ENCODE measurements at regions not wholly inside any gene's neighbourhood (a gene's known extent, or its start where the extent isn't known, plus 50 kb on each side); places are given as distances from the start of the nearest gene placed in this dataset.

DNA sequence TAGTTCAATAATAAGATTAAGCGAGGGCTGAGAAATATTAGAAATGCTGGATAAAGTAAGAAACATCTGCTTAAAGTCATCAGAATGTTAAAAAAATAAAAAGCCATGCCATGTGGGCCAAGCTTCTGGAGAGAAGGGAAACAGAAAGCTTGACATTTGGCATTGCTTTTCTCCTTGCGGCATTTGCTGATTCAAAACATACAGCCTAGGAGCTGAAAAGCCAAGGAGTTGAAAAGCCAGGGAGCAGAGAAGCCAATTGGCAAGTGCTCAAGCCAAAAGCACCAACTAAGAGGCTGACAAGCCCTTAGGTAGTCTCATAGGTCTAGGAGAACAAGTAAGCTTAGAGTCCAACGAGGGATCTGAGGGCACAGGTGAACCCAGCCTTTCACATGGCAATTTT is 754.3 kb downstream of the TLE4 start:
- no peak for TF ChIP-seq AFF4 (CRISPR knock-in tag; IDR thresholded peaks at IDR 0.05)
- no peak for TF ChIP-seq FOXM1 (CRISPR knock-in tag; IDR thresholded peaks at IDR 0.05)
- no peak for TF ChIP-seq CTCF (CRISPR knock-in tag; IDR thresholded peaks at IDR 0.05)
- no peak for TF ChIP-seq EZH2 (conservative IDR thresholded peaks at IDR 0.05; ENCODE audit: low read depth, low read length)
- TF ChIP-seq, protein P1, sequence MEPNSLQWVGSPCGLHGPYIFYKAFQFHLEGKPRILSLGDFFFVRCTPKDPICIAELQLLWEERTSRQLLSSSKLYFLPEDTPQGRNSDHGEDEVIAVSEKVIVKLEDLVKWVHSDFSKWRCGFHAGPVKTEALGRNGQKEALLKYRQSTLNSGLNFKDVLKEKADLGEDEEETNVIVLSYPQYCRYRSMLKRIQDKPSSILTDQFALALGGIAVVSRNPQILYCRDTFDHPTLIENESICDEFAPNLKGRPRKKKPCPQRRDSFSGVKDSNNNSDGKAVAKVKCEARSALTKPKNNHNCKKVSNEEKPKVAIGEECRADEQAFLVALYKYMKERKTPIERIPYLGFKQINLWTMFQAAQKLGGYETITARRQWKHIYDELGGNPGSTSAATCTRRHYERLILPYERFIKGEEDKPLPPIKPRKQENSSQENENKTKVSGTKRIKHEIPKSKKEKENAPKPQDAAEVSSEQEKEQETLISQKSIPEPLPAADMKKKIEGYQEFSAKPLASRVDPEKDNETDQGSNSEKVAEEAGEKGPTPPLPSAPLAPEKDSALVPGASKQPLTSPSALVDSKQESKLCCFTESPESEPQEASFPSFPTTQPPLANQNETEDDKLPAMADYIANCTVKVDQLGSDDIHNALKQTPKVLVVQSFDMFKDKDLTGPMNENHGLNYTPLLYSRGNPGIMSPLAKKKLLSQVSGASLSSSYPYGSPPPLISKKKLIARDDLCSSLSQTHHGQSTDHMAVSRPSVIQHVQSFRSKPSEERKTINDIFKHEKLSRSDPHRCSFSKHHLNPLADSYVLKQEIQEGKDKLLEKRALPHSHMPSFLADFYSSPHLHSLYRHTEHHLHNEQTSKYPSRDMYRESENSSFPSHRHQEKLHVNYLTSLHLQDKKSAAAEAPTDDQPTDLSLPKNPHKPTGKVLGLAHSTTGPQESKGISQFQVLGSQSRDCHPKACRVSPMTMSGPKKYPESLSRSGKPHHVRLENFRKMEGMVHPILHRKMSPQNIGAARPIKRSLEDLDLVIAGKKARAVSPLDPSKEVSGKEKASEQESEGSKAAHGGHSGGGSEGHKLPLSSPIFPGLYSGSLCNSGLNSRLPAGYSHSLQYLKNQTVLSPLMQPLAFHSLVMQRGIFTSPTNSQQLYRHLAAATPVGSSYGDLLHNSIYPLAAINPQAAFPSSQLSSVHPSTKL (CRISPR knock-in tag; IDR thresholded peaks at IDR 0.05), result no peak
- TF ChIP-seq MLLT10 (CRISPR knock-in tag; IDR thresholded peaks at IDR 0.05), result no peak
- no peak for TF ChIP-seq CBFB (CRISPR knock-in tag; IDR thresholded peaks at IDR 0.05)
- TF ChIP-seq POLR2A (IDR thresholded peaks at IDR 0.05; ENCODE audit: insufficient read depth in 1 of 2, low read depth in 2 of 2, low read length in 2 of 2), result no peak
- TF ChIP-seq PAF1 (CRISPR knock-in tag; IDR thresholded peaks at IDR 0.05), result no peak
- no peak for TF ChIP-seq CREB1 (IDR thresholded peaks at IDR 0.05)
- TF ChIP-seq CREB1 (CRISPR knock-in tag; IDR thresholded peaks at IDR 0.05), result no peak
- no peak for TF ChIP-seq SNRNP70 (IDR thresholded peaks at IDR 0.05; ENCODE audit: low read depth, low read length)
- TF ChIP-seq MAFK (conservative IDR thresholded peaks at IDR 0.05 in 1 of 2, IDR thresholded peaks at IDR 0.05 in 1 of 2; ENCODE audit: low read length in 2 of 2), result no peak
